Spleen (tissue), 11 donors: ENCODE measurements at regions not wholly inside any gene's neighbourhood (a gene's known extent, or its start where the extent isn't known, plus 50 kb on each side); places are given as distances from the start of the nearest gene placed in this dataset.

Experiments used
- DNase-seq: peaks from one replicate; pipeline ENCODE4 v3.0.0-alpha.2; 2020
- H3K27ac ChIP-seq, 8 donors: fragments of 200-600 bp; sonication (generic) in 7 of 8; 1 replicate in 4 of 8; 2 replicates in 4 of 8; pipeline versions ENCODE4 v1.5.0 to v1.8.0; 2016 to 2021; ENCODE audit warnings: inconsistent platforms in 4 of 8, mild to moderate bottlenecking in 4 of 8, moderate library complexity in 1 of 8
- H3K27me3 ChIP-seq, 7 donors: fragments of 200-600 bp; sonication (generic) in 6 of 7; replicated peaks in 1 of 7; 1 replicate in 4 of 7; 2 replicates in 3 of 7; pipeline versions ENCODE4 v1.5.0 to v1.8.0; 2016 to 2021; ENCODE audit warnings: inconsistent platforms in 3 of 7, mild to moderate bottlenecking in 1 of 7
- H3K36me3 ChIP-seq, 6 donors: fragments of 200-600 bp; sonication (generic) in 5 of 6; 1 replicate in 4 of 6; 2 replicates in 2 of 6; pipeline versions ENCODE4 v1.5.0 to v1.8.0; 2016 to 2021; ENCODE audit warnings: inconsistent platforms in 2 of 6
- H3K4me1 ChIP-seq, 6 donors: fragments of 200-600 bp; sonication (generic) in 5 of 6; 1 replicate in 3 of 6; 2 replicates in 3 of 6; pipeline versions ENCODE4 v1.5.0 to v1.8.0; 2016 to 2021; ENCODE audit warnings: inconsistent platforms in 3 of 6
- H3K4me3 ChIP-seq, 8 donors: fragments of 200-600 bp; sonication (generic) in 7 of 8; 1 replicate in 4 of 8; 2 replicates in 4 of 8; pipeline versions ENCODE4 v1.5.0 to v1.8.0; 2016 to 2021; ENCODE audit warnings: inconsistent platforms in 4 of 8, mild to moderate bottlenecking in 4 of 8, moderate library complexity in 2 of 8
- H3K9me3 ChIP-seq, 8 donors: fragments of 200-600 bp; sonication (generic) in 7 of 8; 1 replicate in 4 of 8; 2 replicates in 4 of 8; pipeline versions ENCODE4 v1.5.0 to v1.8.0; 2016 to 2021; ENCODE audit warnings: inconsistent platforms in 4 of 8
- CTCF ChIP-seq, 11 experiments: fragments of 200-600 bp in 7 of 11; fragments of 450-650 bp in 4 of 11; sonication (generic) in 4 of 11; IDR thresholded peaks in 8 of 11; conservative IDR thresholded peaks in 3 of 11; 1 replicate in 7 of 11; 2 replicates in 4 of 11; pipeline versions ENCODE4 v1.4.0 to v1.8.0; 2016 to 2021; ENCODE audit warnings: antibody characterized with exemption in 11 of 11, inconsistent platforms in 4 of 11, mild to moderate bottlenecking in 1 of 11
- POLR2A ChIP-seq, 3 donors: fragments of 450-650 bp; IDR thresholded peaks; one replicate each; pipeline ENCODE4 v1.5.1; 2017; ENCODE audit warnings: antibody characterized with exemption in 3 of 3, mild to moderate bottlenecking in 1 of 3
- POLR2AphosphoS5 ChIP-seq, 3 donors: sonication (generic); formaldehyde crosslinking; IDR thresholded peaks; one replicate each; pipeline ENCODE4 v1.5.1; 2017; ENCODE audit warnings: antibody characterized with exemption in 3 of 3
- WGBS, 5 donors: extraction: QIAGEN DNeasy Blood & Tissue Kit in 3 of 5; methylation state at CpG; one replicate each; pipeline versions ENCODE4 v1.1.5 to v1.1.7; 2013 to 2018; 5-methylcytosine and 5-hydroxymethylcytosine counted together
- intact Hi-C: fragments of 100-400 bp; cut with DNase I; formaldehyde crosslinking; loops from one replicate; pipeline ENCODE4 v1.15.0; 2023; ENCODE audit warnings: low total_unique reads
- donor health status: healthy with polysubstance abuse.
- donor health status: DM: no; HTN: no; CAD: no; lungs with moderate emphysema.
- donor health status: DM: no; HTN: no; CAD: no.
- donor health status: Bipolar disorder and iron deficiency.
- donor health status: healthy.
- donor health status: DM: no; HTN: no; CAD: no.
- donor health status: DM: yes; HTN: yes; CAD: no.

- Histone ChIP-seq H3K4me3 (no peak overlapping the region), H3K36me3 (no peaks in the 10 kb centered on the region), H3K27ac (no peak overlapping the region), H3K4me1 (no peaks in the 10 kb centered on the region), H3K27me3 (no peaks in the 10 kb centered on the region), H3K9me3 (peaks cover 0 to 33% (median 0%) of the 10 kb centered on the region in 8 donors)
- TF ChIP-seq CTCF (IDR thresholded peaks at IDR 0.05 in 8 of 11, conservative IDR thresholded peaks at IDR 0.05 in 3 of 11) (no peak), POLR2AphosphoS5 (IDR thresholded peaks at IDR 0.05) (no peak), POLR2A (IDR thresholded peaks at IDR 0.05) (no peak)
- intact Hi-C loops: no loop called here
- WGBS, 5 donors: 76 to 86% (median 78%) methylated on average over 16 to 17 of the region's 17 CpGs
- no peak for DNase-seq
Observed at GRCh38 chr5:3027185-3027865, 275.8 kb upstream of the IRX2 start.

- Histone ChIP-seq H3K4me3 (no peak overlapping the region), H3K27me3 (no peaks in the 10 kb centered on the region), H3K4me1 (no peaks in the 10 kb centered on the region), H3K27ac (no peak overlapping the region), H3K9me3 (peaks cover 0 to 33% (median 0%) of the 10 kb centered on the region in 8 donors), H3K36me3 (no peaks in the 10 kb centered on the region)
- no peak for DNase-seq
- TF ChIP-seq CTCF (IDR thresholded peaks at IDR 0.05 in 8 of 11, conservative IDR thresholded peaks at IDR 0.05 in 3 of 11) (no peak), POLR2A (IDR thresholded peaks at IDR 0.05) (no peak), POLR2AphosphoS5 (IDR thresholded peaks at IDR 0.05) (no peak)
- WGBS, 5 donors: 81 to 89% (median 85%) methylated on average over 3 to 7 of the region's 7 CpGs
- intact Hi-C loops: no loop called here
Observed at GRCh38 chr5:3026651-3027050, 275.2 kb upstream of the IRX2 start.

GRCh38 chr5:3026099-3026498 lies 274.6 kb upstream of the IRX2 start:
- WGBS, 5 donors: 74 to 79% (median 75%) methylated on average over 9 of the region's 9 CpGs
- no peak for DNase-seq
- H3K9me3 ChIP-seq: peaks cover 0 to 33% (median 0%) of the 10 kb centered on the region in 8 donors
- no peaks in the 10 kb centered on the region for H3K4me1 ChIP-seq
- H3K36me3 ChIP-seq: no peaks in the 10 kb centered on the region
- no peak overlapping the region for H3K27ac ChIP-seq
- no peak overlapping the region for H3K4me3 ChIP-seq
- no peak for TF ChIP-seq POLR2AphosphoS5 (IDR thresholded peaks at IDR 0.05)
- TF ChIP-seq POLR2A (IDR thresholded peaks at IDR 0.05): no peak
- TF ChIP-seq CTCF (IDR thresholded peaks at IDR 0.05 in 8 of 11, conservative IDR thresholded peaks at IDR 0.05 in 3 of 11): no peak
- no peaks in the 10 kb centered on the region for H3K27me3 ChIP-seq
- intact Hi-C loops: no loop called here

- TF ChIP-seq POLR2AphosphoS5 (IDR thresholded peaks at IDR 0.05) (no peak), POLR2A (IDR thresholded peaks at IDR 0.05) (no peak), CTCF (IDR thresholded peaks at IDR 0.05 in 8 of 11, conservative IDR thresholded peaks at IDR 0.05 in 3 of 11) (no peak)
- peaks cover 0 to 29% (median 0%) of the 10 kb centered on the region in 8 donors for H3K9me3 ChIP-seq
- no peaks in the 10 kb centered on the region for H3K4me1 ChIP-seq
- DNase-seq: no peak
- H3K27ac ChIP-seq: no peak overlapping the region
- 66 to 73% (median 71%) methylated on average over 11 of the region's 11 CpGs for WGBS, 5 donors
- no peak overlapping the region for H3K4me3 ChIP-seq
- intact Hi-C loops: no loop called here
- H3K27me3 ChIP-seq: no peaks in the 10 kb centered on the region
- no peaks in the 10 kb centered on the region for H3K36me3 ChIP-seq
Observed at GRCh38 chr5:3025392-3025791, 273.9 kb upstream of the IRX2 start.
